ENCODE measurements at regions not wholly inside any gene's neighbourhood (a gene's known extent, or its start where the extent isn't known, plus 50 kb on each side); places are given as distances from the start of the nearest gene placed in this dataset.
"Not testable (repeated sequence)": the region's sequence is repeated elsewhere in the genome, so short reads cannot be mapped to it uniquely, and the experiment has no call there.

GRCh38 chr3:113377158-113377557 is 64.1 kb downstream of the CFAP44 start:
- no peak for TF ChIP-seq CTCF (conservative IDR thresholded peaks at IDR 0.05; ENCODE audit: low read depth, low read length)
- no peak for DNase-seq (ENCODE audit: low read depth)
- no peak overlapping the region for H3K4me3 ChIP-seq (ENCODE audit: low read depth, low read length)

- no peak overlapping the region for H3K4me3 ChIP-seq (ENCODE audit: low read depth, low read length)
- no peak for TF ChIP-seq CTCF (conservative IDR thresholded peaks at IDR 0.05; ENCODE audit: low read depth, low read length)
- no peak for DNase-seq (ENCODE audit: low read depth)
Measured at GRCh38 chr3:113374078-113374477, 67.2 kb downstream of the CFAP44 start.

GRCh38 chr3:113366800-113367199 is 74.5 kb downstream of the CFAP44 start:
- not testable (repeated sequence) for DNase-seq (ENCODE audit: low read depth); H3K4me3 ChIP-seq (ENCODE audit: low read depth, low read length)

GRCh38 chr3:113355340-113355739 is 86.0 kb downstream of the CFAP44 start:
- not testable (repeated sequence) for DNase-seq (ENCODE audit: low read depth); H3K4me3 ChIP-seq (ENCODE audit: low read depth, low read length)

- no peak for TF ChIP-seq CTCF (conservative IDR thresholded peaks at IDR 0.05; ENCODE audit: low read depth, low read length)
- H3K4me3 ChIP-seq (ENCODE audit: low read depth, low read length), result no peak overlapping the region
- no peak for DNase-seq (ENCODE audit: low read depth)
Measured at GRCh38 chr3:113354307-113354706, 87.0 kb downstream of the CFAP44 start.

GRCh38 chr3:113353678-113354077 is 87.6 kb downstream of the CFAP44 start:
- TF ChIP-seq CTCF (conservative IDR thresholded peaks at IDR 0.05; ENCODE audit: low read depth, low read length), result no peak
- DNase-seq (ENCODE audit: low read depth), result no peak
- H3K4me3 ChIP-seq (ENCODE audit: low read depth, low read length), result no peak overlapping the region

- TF ChIP-seq CTCF (conservative IDR thresholded peaks at IDR 0.05; ENCODE audit: low read depth, low read length), result no peak
- no peak overlapping the region for H3K4me3 ChIP-seq (ENCODE audit: low read depth, low read length)
- no peak for DNase-seq (ENCODE audit: low read depth)
Measured at GRCh38 chr3:113340785-113341184, 100.5 kb downstream of the CFAP44 start.

GRCh38 chr3:113339616-113340244 is 101.6 kb downstream of the CFAP44 start:
- DNase-seq (ENCODE audit: low read depth), result no peak
- no peak overlapping the region for H3K4me3 ChIP-seq (ENCODE audit: low read depth, low read length)
- peak; percentile 46 for TF ChIP-seq CTCF (conservative IDR thresholded peaks at IDR 0.05; ENCODE audit: low read depth, low read length)

Data from epithelial cell of proximal tubule (primary cell).